Smooth muscle cell (in vitro differentiated cells): ENCODE measurements at regions not wholly inside any gene's neighbourhood (a gene's known extent, or its start where the extent isn't known, plus 50 kb on each side); places are given as distances from the start of the nearest gene placed in this dataset.

ENCODE experiments used
- DNase-seq: peaks from one replicate; lab custom pipeline; 2025; ENCODE audit not compliant: unreplicated experiment; lab: John Stamatoyannopoulos, UW
- H2AFZ ChIP-seq: fragments of 200-600 bp; sonication (generic); 2 replicates; pipeline ENCODE4 v1.6.0; 2016; ENCODE audit warnings: antibody characterized with exemption, low read depth, mild to moderate bottlenecking
- H3F3A ChIP-seq: fragments of 200-600 bp; sonication (generic); 2 replicates; pipeline ENCODE4 v1.6.0; 2017; ENCODE audit warnings: antibody characterized with exemption, low read depth
- H3K27ac ChIP-seq: fragments of 200-600 bp; sonication (generic); 2 replicates; pipeline ENCODE4 v1.5.1; 2016; ENCODE audit warnings: low read depth, mild to moderate bottlenecking
- H3K27me3 ChIP-seq: fragments of 200-600 bp; sonication (generic); 2 replicates; pipeline ENCODE4 v1.6.1; 2016; ENCODE audit warnings: low read depth, mild to moderate bottlenecking
- H3K36me3 ChIP-seq: fragments of 200-600 bp; sonication (generic); 2 replicates; pipeline ENCODE4 v1.5.1; 2016; ENCODE audit warnings: low read depth
- H3K4me1 ChIP-seq: fragments of 200-600 bp; sonication (generic); 2 replicates; pipeline ENCODE4 v1.5.1; 2016; ENCODE audit warnings: low read depth
- H3K4me2 ChIP-seq: fragments of 200-600 bp; sonication (generic); 2 replicates; pipeline ENCODE4 v1.6.0; 2016; ENCODE audit warnings: mild to moderate bottlenecking
- H3K4me3 ChIP-seq: fragments of 200-600 bp; sonication (generic); 2 replicates; pipeline ENCODE4 v1.5.1; 2016; ENCODE audit warnings: mild to moderate bottlenecking
- H3K79me2 ChIP-seq: fragments of 200-600 bp; sonication (generic); 2 replicates; pipeline ENCODE4 v1.6.0; 2016; ENCODE audit warnings: low read depth, mild to moderate bottlenecking
- H3K9ac ChIP-seq: fragments of 200-600 bp; sonication (generic); 2 replicates; pipeline ENCODE4 v1.6.0; 2016; ENCODE audit warnings: low read depth
- H3K9me3 ChIP-seq: fragments of 200-600 bp; sonication (generic); replicated peaks from 2 replicates; pipeline ENCODE4 v1.5.1; 2016; ENCODE audit warnings: low read depth
- H4K20me1 ChIP-seq: fragments of 200-600 bp; sonication (generic); 2 replicates; pipeline ENCODE4 v1.6.0; 2016; ENCODE audit warnings: low read depth
- WGBS: methylation state at CpG from one replicate; pipeline ENCODE4 v1.1.7; 2016; ENCODE audit warnings: low lambda C conversion rate; 5-methylcytosine and 5-hydroxymethylcytosine counted together
- TF ChIP-seq, protein P1 (sequence below): fragments of 200-600 bp; sonication (generic); IDR thresholded peaks from 2 replicates; pipeline ENCODE4 v1.5.1; 2017; ENCODE audit warnings: borderline replicate concordance, mild to moderate bottlenecking, antibody characterized with exemption; ENCODE audit not compliant: insufficient read depth, poor library complexity, severe bottlenecking

DNA sequence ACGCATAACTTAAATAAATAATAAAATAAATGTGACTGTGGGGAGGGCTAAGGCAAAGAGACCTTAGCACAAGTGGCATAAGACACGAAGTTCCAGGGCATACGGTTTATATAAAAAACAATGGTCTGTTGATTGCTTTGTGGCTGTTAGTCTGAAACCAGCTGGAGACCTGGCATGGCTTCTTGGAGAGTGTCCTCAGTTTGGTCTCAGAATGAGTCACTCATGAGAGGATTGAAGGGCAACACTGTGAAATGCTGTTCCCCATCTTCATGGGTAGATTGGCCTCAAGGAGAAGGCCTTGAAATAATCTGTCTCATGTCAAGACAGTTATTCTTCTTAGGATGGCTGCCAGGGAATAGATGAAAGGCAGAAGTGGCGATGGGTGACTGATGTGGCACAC lies 62.2 kb downstream of the SOX2 start:
- H3F3A ChIP-seq = no peaks in the 10 kb centered on the region
- H4K20me1 ChIP-seq = no peaks in the 10 kb centered on the region
- H2AFZ ChIP-seq = no peak overlapping the region
- no peak overlapping the region for H3K9ac ChIP-seq
- no peak overlapping the region for H3K27ac ChIP-seq
- peaks cover 4% of the 10 kb centered on the region for H3K27me3 ChIP-seq
- no peaks in the 10 kb centered on the region for H3K9me3 ChIP-seq
- peaks cover 4% of the 10 kb centered on the region for H3K4me1 ChIP-seq
- no peak for DNase-seq
- no peaks in the 10 kb centered on the region for H3K79me2 ChIP-seq
- no peak overlapping the region for H3K4me3 ChIP-seq
- TF ChIP-seq, protein P1, sequence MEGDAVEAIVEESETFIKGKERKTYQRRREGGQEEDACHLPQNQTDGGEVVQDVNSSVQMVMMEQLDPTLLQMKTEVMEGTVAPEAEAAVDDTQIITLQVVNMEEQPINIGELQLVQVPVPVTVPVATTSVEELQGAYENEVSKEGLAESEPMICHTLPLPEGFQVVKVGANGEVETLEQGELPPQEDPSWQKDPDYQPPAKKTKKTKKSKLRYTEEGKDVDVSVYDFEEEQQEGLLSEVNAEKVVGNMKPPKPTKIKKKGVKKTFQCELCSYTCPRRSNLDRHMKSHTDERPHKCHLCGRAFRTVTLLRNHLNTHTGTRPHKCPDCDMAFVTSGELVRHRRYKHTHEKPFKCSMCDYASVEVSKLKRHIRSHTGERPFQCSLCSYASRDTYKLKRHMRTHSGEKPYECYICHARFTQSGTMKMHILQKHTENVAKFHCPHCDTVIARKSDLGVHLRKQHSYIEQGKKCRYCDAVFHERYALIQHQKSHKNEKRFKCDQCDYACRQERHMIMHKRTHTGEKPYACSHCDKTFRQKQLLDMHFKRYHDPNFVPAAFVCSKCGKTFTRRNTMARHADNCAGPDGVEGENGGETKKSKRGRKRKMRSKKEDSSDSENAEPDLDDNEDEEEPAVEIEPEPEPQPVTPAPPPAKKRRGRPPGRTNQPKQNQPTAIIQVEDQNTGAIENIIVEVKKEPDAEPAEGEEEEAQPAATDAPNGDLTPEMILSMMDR = no peak
- WGBS = 82% methylated on average over 4 of the region's 4 CpGs
- H3K36me3 ChIP-seq = no peaks in the 10 kb centered on the region
- no peak overlapping the region for H3K4me2 ChIP-seq

DNA sequence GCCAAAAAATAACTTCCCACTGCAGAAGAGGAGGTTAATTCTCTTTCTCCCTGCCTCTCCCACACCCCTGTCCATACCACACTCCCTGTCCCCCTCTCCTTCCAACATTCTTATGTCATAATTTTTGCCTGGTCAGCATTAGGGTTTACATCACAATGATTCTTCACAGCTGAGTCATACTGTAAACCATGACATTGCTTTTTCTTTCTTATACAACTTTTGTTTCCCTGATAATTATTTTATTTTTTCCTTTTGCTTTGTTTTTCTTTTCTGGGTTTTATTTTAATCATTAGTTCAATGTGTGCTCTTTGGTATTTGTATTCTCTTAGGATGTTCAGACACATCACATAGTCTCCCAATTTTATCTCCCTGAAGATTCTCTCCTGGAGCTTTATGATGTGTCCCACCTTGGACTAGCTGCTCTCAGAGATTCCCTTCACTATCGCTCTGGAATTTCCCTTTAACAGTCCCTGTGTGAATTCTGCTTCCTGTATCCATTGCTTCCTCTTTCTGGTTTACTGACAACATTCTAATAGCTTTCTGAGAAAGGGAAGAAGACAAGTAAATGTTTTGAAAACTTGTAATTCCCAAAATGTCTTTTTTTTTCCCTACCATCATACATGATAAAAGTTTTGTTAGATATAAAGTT lies 70.7 kb downstream of the SOX2 start:
- Histone ChIP-seq H3K9me3 (no peaks in the 10 kb centered on the region), H3K79me2 (no peaks in the 10 kb centered on the region), H3K4me2 (peak overlapping the region; percentile 68), H3K9ac (peak overlapping the region; percentile 22), H3K27me3 (no peaks in the 10 kb centered on the region), H4K20me1 (no peaks in the 10 kb centered on the region), H3F3A (no peaks in the 10 kb centered on the region), H3K27ac (peak overlapping the region; percentile 42), H3K36me3 (no peaks in the 10 kb centered on the region), H3K4me1 (peaks cover 10% of the 10 kb centered on the region), H2AFZ (peak overlapping the region; percentile 88), H3K4me3 (no peak overlapping the region)
- DNase-seq = no peak
- TF ChIP-seq, protein P1 = no peak
- 22% methylated on average over 1 of the region's 1 CpG for WGBS

DNA sequence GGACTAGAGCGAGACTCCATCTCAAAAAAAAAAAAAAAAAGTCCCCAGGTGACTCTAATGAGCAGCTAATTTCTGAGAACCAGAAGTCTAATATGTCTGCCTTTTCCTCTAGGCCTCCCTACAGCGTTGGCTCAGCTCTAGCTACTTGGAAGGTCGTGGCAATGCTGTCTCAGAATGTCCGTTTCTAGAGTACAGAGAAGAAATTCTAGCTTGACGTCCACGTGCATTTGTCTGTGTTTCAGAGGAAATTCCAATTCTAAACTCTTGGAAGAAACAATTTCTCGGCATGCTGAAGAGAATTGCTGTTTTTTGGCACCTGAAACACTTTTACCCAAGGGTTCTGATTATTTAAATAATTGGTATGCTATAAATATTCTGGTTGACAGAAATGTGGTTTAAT lies 78.8 kb downstream of the SOX2 start:
- TF ChIP-seq, protein P1 = no peak
- no peak overlapping the region for H3K9ac ChIP-seq
- no peaks in the 10 kb centered on the region for H3F3A ChIP-seq
- no peaks in the 10 kb centered on the region for H4K20me1 ChIP-seq
- 88% methylated on average over 7 of the region's 7 CpGs for WGBS
- H3K4me3 ChIP-seq = no peak overlapping the region
- no peaks in the 10 kb centered on the region for H3K36me3 ChIP-seq
- H2AFZ ChIP-seq = no peak overlapping the region
- H3K4me2 ChIP-seq = no peak overlapping the region
- no peaks in the 10 kb centered on the region for H3K9me3 ChIP-seq
- H3K79me2 ChIP-seq = no peaks in the 10 kb centered on the region
- no peak for DNase-seq
- H3K27ac ChIP-seq = no peak overlapping the region
- H3K4me1 ChIP-seq = peaks cover 8% of the 10 kb centered on the region
- H3K27me3 ChIP-seq = no peaks in the 10 kb centered on the region
